ENCODE measurements at regions not wholly inside any gene's neighbourhood (a gene's known extent, or its start where the extent isn't known, plus 50 kb on each side); places are given as distances from the start of the nearest gene placed in this dataset.

DNA sequence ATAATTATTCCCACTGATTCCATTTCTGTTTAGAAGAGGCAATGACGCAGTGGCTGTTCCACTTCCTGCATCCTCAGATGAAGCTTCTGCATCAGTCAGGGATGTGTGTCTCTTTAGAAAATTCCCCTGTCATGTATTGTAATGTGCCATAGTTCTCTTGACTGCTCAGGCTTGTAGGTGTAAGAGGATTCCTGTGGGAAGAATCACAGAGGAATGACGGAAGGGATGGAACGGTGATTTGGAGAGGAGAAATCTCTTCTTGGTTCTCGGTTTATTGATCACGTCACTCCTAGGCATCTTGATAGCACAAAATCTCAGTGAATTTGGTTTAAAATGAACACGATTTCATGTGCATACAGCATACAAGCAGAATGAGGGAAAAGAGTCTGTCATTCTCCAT, 69.8 kb upstream of the PRKCQ start:
- TF ChIP-seq POLR2A (IDR thresholded peaks at IDR 0.05; ENCODE audit: low read length): no peak
- TF ChIP-seq GATA1 (IDR thresholded peaks at IDR 0.05; ENCODE audit: low read depth, low read length): no peak

All from erythroblast (primary cell).